ENCODE measurements at regions not wholly inside any gene's neighbourhood (a gene's known extent, or its start where the extent isn't known, plus 50 kb on each side); places are given as distances from the start of the nearest gene placed in this dataset.
"Not testable (repeated sequence)": the region's sequence is repeated elsewhere in the genome, so short reads cannot be mapped to it uniquely, and the experiment has no call there.

GRCh38 chr22:23467721-23468294, 112.3 kb downstream of the IGLL1 start:
- Histone ChIP-seq H3K9me3 (ENCODE audit: control insufficient read depth in 2 of 2, low read length in 2 of 2) (no peaks in the 10 kb centered on the region), H3K4me1 (ENCODE audit: control insufficient read depth, insufficient read depth, low read length, poor library complexity, severe bottlenecking) (no peaks in the 10 kb centered on the region), H3K27ac (ENCODE audit: insufficient read depth, low read length, poor library complexity, severe bottlenecking) (no peak overlapping the region), H3K36me3 (ENCODE audit: control insufficient read depth, insufficient read depth, low read length) (no peaks in the 10 kb centered on the region), H3K27me3 (ENCODE audit: control insufficient read depth, insufficient read depth, low read length) (peaks cover 2% of the 10 kb centered on the region), H3K4me3 (ENCODE audit: low read depth, low read length) (no peak overlapping the region)
- Mint-ChIP-seq H3K27me3 (peaks cover 22% of the 10 kb centered on the region), H3K4me1 (no peaks in the 10 kb centered on the region), H3K4me3 (no peak overlapping the region), H3K36me3 (no peaks in the 10 kb centered on the region), H3K27ac (no peak overlapping the region), H3K9me3 (peaks cover 0 to 1% (median 0%) of the 10 kb centered on the region in 7 donors)
- ATAC-seq (ENCODE audit: low read depth in 2 of 2), result no peak
- DNase-seq, result no peak

GRCh38 chr22:23466351-23466750, 113.7 kb downstream of the IGLL1 start:
- H3K27ac ChIP-seq (ENCODE audit: insufficient read depth, low read length, poor library complexity, severe bottlenecking), result no peak overlapping the region
- H3K27me3 ChIP-seq (ENCODE audit: control insufficient read depth, insufficient read depth, low read length), result peaks cover 2% of the 10 kb centered on the region
- Mint-ChIP-seq H3K9me3 (peaks cover 0 to 1% (median 0%) of the 10 kb centered on the region in 7 donors), H3K27me3 (peaks cover 32% of the 10 kb centered on the region), H3K27ac (no peak overlapping the region), H3K36me3 (no peaks in the 10 kb centered on the region), H3K4me3 (no peak overlapping the region), H3K4me1 (no peaks in the 10 kb centered on the region)
- H3K4me1 ChIP-seq (ENCODE audit: control insufficient read depth, insufficient read depth, low read length, poor library complexity, severe bottlenecking), result no peaks in the 10 kb centered on the region
- no peaks in the 10 kb centered on the region for H3K9me3 ChIP-seq (ENCODE audit: control insufficient read depth in 2 of 2, low read length in 2 of 2)
- ATAC-seq (ENCODE audit: low read depth in 2 of 2), result no peak
- H3K4me3 ChIP-seq (ENCODE audit: low read depth, low read length), result no peak overlapping the region
- no peaks in the 10 kb centered on the region for H3K36me3 ChIP-seq (ENCODE audit: control insufficient read depth, insufficient read depth, low read length)
- no peak for DNase-seq

DNA sequence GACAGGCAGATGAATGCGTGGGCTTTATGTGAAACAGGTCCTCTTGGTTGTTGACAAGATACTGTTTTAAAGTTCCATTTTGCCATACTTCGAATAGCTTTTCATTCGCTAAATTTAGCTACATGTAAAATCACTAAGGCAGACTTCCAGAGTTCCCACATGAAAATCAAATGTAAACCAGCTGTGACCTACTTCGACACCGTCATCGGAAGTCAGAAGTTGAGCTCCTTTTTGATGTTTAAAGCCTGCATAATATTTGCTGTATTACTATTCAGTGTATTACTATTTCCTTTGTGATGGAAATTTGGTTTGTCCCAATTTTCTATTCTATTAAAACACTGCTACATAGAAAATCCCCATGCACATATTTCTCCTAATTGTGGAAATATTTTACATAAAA, 115.3 kb downstream of the IGLL1 start:
- H3K27ac ChIP-seq (ENCODE audit: insufficient read depth, low read length, poor library complexity, severe bottlenecking), result not testable (repeated sequence)

DNA sequence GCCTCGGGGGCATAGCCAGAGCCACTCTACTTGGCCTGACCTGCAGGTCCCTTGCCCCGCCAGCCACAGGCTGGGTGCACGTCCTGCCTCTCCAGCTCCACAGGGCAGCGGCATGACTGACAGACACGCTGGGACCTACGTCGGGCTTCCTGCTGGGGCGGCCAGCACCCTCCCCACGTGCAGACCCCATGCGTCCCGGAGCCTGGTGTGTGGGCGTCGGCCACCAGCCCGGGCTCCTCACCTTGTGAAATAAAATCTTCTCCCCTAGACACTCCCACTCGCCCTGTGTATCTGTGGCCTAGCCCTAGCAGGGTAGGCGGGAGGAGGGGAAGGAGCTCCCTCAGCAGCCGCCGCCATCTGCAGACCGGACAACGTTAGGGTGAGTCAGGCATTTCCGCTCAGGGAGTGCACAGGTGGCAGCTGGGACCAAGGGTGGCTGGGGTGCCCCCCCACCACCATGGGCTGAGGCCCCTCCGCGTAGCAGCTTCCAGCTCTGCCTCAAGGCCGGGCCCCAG, 119.5 kb downstream of the IGLL1 start:
- not testable (repeated sequence) for H3K4me1 Mint-ChIP-seq; H3K4me3 ChIP-seq (ENCODE audit: low read depth, low read length); H3K9me3 Mint-ChIP-seq; H3K9me3 ChIP-seq (ENCODE audit: control insufficient read depth in 2 of 2, low read length in 2 of 2); H3K27ac Mint-ChIP-seq; H3K4me1 ChIP-seq (ENCODE audit: control insufficient read depth, insufficient read depth, low read length, poor library complexity, severe bottlenecking); H3K36me3 ChIP-seq (ENCODE audit: control insufficient read depth, insufficient read depth, low read length); H3K27ac ChIP-seq (ENCODE audit: insufficient read depth, low read length, poor library complexity, severe bottlenecking); H3K27me3 ChIP-seq (ENCODE audit: control insufficient read depth, insufficient read depth, low read length); H3K4me3 Mint-ChIP-seq; H3K36me3 Mint-ChIP-seq
- DNase-seq (peak in 1 of 3 donors; percentile 18), ATAC-seq (ENCODE audit: low read depth in 2 of 2) (peak; percentile 24 to 31)
- peaks cover 36% of the 10 kb centered on the region for H3K27me3 Mint-ChIP-seq

More for the DNA sequence above, 115.3 kb downstream of the IGLL1 start:
- DNase-seq; H3K36me3 ChIP-seq (ENCODE audit: control insufficient read depth, insufficient read depth, low read length); H3K4me1 ChIP-seq (ENCODE audit: control insufficient read depth, insufficient read depth, low read length, poor library complexity, severe bottlenecking); ATAC-seq (ENCODE audit: low read depth in 2 of 2); H3K27me3 ChIP-seq (ENCODE audit: control insufficient read depth, insufficient read depth, low read length); H3K9me3 Mint-ChIP-seq; H3K4me3 Mint-ChIP-seq; H3K36me3 Mint-ChIP-seq; H3K27ac Mint-ChIP-seq; H3K4me3 ChIP-seq (ENCODE audit: low read depth, low read length); H3K4me1 Mint-ChIP-seq; H3K9me3 ChIP-seq (ENCODE audit: control insufficient read depth in 2 of 2, low read length in 2 of 2): not testable (repeated sequence)
- peaks cover 33% of the 10 kb centered on the region for H3K27me3 Mint-ChIP-seq

- not testable (repeated sequence) for H3K27ac Mint-ChIP-seq; H3K36me3 Mint-ChIP-seq; H3K4me1 Mint-ChIP-seq; H3K4me1 ChIP-seq (ENCODE audit: control insufficient read depth, insufficient read depth, low read length, poor library complexity, severe bottlenecking); DNase-seq; ATAC-seq (ENCODE audit: low read depth in 2 of 2); H3K4me3 Mint-ChIP-seq; H3K9me3 Mint-ChIP-seq; H3K4me3 ChIP-seq (ENCODE audit: low read depth, low read length); H3K27me3 ChIP-seq (ENCODE audit: control insufficient read depth, insufficient read depth, low read length); H3K36me3 ChIP-seq (ENCODE audit: control insufficient read depth, insufficient read depth, low read length); H3K27ac ChIP-seq (ENCODE audit: insufficient read depth, low read length, poor library complexity, severe bottlenecking); H3K9me3 ChIP-seq (ENCODE audit: control insufficient read depth in 2 of 2, low read length in 2 of 2)
- H3K27me3 Mint-ChIP-seq, result peaks cover 36% of the 10 kb centered on the region
Measured at GRCh38 chr22:23459645-23460516, 120.2 kb downstream of the IGLL1 start.

DNA sequence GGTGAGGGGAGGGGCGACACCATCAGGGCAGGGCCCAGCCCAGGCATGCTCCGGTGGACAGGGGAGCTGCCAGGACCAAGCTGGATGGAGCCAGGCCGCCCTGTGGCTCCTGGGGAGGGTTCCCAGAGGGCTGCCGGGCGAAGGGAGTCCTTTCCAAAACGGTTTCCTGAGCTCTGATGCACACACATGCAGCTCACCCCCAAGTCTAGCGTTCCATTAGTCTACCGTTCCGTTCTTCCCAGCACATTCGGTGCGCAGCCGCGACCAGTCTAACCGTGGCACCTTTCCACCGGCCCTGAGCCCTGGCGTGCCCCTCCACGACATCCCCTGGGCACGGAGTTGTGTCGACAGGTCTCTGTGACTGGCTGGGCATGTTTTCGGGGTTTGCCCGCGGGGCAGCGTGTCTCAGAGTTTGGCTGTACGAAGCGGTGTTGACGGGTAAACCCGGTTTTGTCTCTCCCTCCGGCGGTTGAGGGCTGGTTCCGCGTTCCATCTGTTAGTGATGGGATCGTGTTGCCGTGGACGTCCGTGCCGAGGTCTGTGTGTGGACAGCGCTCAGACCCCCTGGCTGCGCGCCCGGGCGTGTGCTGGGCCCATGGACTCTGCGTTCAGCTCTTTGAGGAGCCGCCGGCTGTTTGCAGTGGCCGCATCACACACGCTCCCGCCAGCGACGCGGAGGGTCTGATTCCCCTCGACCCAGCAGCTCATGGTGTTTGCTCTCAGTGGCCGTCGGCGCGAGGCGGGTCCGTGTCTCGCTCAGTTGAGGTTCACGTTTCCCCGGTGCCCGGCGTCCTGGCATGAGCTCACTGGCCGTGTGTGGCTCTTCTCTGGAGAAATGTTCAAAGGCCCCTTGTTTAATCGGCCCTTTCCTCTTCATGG, 121.2 kb downstream of the IGLL1 start:
- Histone ChIP-seq H3K4me1 (ENCODE audit: control insufficient read depth, insufficient read depth, low read length, poor library complexity, severe bottlenecking) (no peaks in the 10 kb centered on the region), H3K27ac (ENCODE audit: insufficient read depth, low read length, poor library complexity, severe bottlenecking) (no peak overlapping the region), H3K4me3 (ENCODE audit: low read depth, low read length) (no peak overlapping the region), H3K9me3 (ENCODE audit: control insufficient read depth in 2 of 2, low read length in 2 of 2) (no peaks in the 10 kb centered on the region), H3K36me3 (ENCODE audit: control insufficient read depth, insufficient read depth, low read length) (no peaks in the 10 kb centered on the region), H3K27me3 (ENCODE audit: control insufficient read depth, insufficient read depth, low read length) (peaks cover 2% of the 10 kb centered on the region)
- ATAC-seq (ENCODE audit: low read depth in 2 of 2) (no peak), DNase-seq (no peak)
- Mint-ChIP-seq H3K27ac (no peak overlapping the region), H3K27me3 (peaks cover 30% of the 10 kb centered on the region), H3K4me3 (no peak overlapping the region), H3K36me3 (no peaks in the 10 kb centered on the region), H3K9me3 (no peaks in the 10 kb centered on the region), H3K4me1 (no peaks in the 10 kb centered on the region)

DNA sequence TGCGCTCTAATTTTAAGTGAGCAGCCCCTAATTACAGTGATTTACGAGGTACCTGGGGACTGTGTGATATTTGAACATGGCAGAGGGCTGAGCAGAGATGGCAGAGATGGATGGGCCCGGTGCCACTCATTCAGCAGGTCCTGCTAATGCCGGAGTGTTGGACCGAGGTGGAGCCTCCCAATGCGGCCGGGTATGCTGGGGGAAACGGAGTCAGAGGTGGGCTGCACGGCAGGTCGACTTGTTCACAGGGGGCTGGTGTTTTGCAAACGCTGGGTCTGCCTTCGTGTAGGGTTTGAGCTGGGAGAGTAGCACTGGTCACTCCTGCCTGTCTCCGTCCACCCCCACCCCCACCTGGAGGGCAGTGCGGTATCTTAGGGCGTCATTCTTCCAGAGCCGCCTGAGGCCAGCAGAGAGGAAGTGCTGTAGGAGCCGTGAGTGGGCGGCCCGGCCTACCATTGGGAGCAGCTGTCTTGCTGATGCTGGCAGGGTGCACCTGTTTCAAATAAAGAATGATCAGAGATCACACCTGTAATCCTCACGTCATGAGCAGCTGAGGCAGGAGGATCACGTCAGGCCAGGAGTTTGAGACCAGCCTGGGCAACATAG, 122.6 kb downstream of the IGLL1 start:
- Histone ChIP-seq H3K27ac (ENCODE audit: insufficient read depth, low read length, poor library complexity, severe bottlenecking) (no peak overlapping the region), H3K9me3 (ENCODE audit: control insufficient read depth in 2 of 2, low read length in 2 of 2) (no peaks in the 10 kb centered on the region), H3K4me3 (ENCODE audit: low read depth, low read length) (no peak overlapping the region), H3K27me3 (ENCODE audit: control insufficient read depth, insufficient read depth, low read length) (no peaks in the 10 kb centered on the region), H3K36me3 (ENCODE audit: control insufficient read depth, insufficient read depth, low read length) (no peaks in the 10 kb centered on the region), H3K4me1 (ENCODE audit: control insufficient read depth, insufficient read depth, low read length, poor library complexity, severe bottlenecking) (no peaks in the 10 kb centered on the region)
- no peak overlapping the region for H3K4me3 Mint-ChIP-seq
- no peak for DNase-seq
- no peaks in the 10 kb centered on the region for H3K4me1 Mint-ChIP-seq
- H3K36me3 Mint-ChIP-seq, result no peaks in the 10 kb centered on the region
- H3K9me3 Mint-ChIP-seq, result no peaks in the 10 kb centered on the region
- H3K27ac Mint-ChIP-seq, result peak overlapping the region in 1 of 3 donors; percentile 69
- ATAC-seq (ENCODE audit: low read depth in 2 of 2), result no peak
- H3K27me3 Mint-ChIP-seq, result peaks cover 18% of the 10 kb centered on the region

Measured in CD4-positive, CD25-positive, alpha-beta regulatory T cell (primary cell).